HG03139 (cell line): ENCODE measurements at regions not wholly inside any gene's neighbourhood (a gene's known extent, or its start where the extent isn't known, plus 50 kb on each side); places are given as distances from the start of the nearest gene placed in this dataset.
"Not testable (repeated sequence)": the region's sequence is repeated elsewhere in the genome, so short reads cannot be mapped to it uniquely, and the experiment has no call there.

ENCODE experiments used
- ATAC-seq: cut with Tn5 transposase; IDR thresholded peaks from one replicate; pipeline ENCODE4 v1.9.1; 2021; ENCODE audit not compliant: unreplicated experiment

DNA sequence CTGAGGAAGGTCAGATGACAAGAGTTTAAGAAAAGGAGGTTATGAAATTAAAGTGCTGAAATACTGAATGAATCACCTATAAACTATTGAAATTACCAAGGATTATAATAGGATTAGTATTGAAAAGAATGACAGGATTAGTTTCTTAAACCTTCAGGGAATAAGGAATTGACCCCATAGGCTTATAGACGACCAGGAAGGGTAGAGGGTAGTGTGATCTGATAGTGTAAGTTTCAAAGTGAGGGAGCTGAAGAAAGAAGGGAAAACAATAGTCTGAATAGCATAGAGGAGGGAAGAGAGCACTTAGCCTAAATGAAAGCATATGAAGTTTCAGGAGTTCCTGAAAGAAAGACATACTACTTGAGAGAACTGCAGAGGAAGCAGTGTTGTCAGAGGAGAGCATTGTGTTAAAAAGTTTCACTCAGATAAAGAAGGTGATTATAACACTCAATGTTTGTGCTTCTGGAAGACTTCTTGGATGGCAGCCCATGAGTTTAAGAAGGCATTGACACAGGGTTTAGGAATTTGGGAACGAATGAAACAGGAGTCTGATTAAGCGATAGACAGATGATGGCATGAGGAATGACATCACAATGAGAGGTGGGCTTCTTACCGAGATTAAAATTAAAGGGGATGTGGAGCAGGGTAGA lies 557.9 kb upstream of the GRAMD2B start:
- ATAC-seq, result no peak

GRCh38 chr5:125868036-125868435 lies 555.2 kb upstream of the GRAMD2B start:
- ATAC-seq, result no peak

DNA sequence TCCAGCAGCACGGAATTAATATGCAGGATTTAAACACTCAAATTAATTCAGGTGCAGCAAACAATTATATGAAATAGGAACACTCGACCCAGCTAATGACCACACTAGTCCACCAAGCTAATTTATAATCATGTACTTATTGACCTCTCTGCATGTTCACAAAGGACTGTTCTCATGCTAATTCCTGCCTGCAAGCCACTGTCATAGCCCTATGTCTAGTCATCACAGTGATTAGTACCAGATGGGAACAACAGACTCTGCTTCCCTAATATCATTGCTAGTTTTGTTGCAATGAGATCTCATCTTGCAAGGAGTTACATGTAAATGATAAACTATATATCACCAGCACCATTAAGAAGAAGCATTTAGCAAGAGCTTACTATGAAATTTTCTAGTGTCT lies 553.0 kb upstream of the GRAMD2B start:
- ATAC-seq, result no peak

GRCh38 chr5:125874057-125874456 lies 549.2 kb upstream of the GRAMD2B start:
- no peak for ATAC-seq

- no peak for ATAC-seq
Observed at GRCh38 chr5:125874717-125875116, 548.5 kb upstream of the GRAMD2B start.

DNA sequence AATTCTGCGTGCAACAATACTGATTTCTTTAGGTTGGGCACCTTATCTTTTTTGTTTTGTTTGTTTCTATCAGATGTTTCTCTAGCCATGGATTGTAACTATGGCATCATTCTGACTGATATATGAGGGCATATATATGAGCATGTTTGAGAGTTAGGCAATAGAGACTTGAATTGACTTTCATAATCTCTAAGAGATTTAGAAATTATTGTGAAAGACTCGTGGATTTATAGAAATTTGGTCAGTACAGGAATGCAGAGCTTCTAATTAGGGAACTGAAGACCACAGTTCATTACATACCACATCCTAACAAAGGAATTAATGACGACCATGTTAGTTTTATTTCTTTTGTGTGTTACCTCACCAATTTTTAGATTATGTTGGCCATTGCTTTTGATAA lies 546.0 kb upstream of the GRAMD2B start:
- ATAC-seq, result no peak

- no peak for ATAC-seq
Observed at GRCh38 chr5:125882061-125882460, 541.1 kb upstream of the GRAMD2B start.

DNA sequence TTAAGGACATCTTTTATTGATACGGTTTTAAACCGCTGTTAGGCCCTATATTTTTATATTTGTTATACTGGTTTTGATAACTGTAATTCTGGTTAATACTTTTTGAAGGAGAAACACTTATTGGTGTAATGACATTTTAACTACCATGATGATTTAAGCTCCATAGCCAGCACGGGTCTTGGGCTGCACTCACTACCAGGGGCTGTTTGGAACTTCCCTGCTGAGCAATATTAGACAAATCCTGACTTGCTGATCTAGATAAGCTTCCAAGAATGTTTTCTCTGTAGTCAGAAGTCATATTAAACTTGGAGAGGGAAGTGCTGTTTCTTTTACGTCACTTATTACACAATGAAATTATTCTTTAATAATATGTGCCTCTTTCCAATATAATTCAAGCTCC lies 540.0 kb upstream of the GRAMD2B start:
- no peak for ATAC-seq

DNA sequence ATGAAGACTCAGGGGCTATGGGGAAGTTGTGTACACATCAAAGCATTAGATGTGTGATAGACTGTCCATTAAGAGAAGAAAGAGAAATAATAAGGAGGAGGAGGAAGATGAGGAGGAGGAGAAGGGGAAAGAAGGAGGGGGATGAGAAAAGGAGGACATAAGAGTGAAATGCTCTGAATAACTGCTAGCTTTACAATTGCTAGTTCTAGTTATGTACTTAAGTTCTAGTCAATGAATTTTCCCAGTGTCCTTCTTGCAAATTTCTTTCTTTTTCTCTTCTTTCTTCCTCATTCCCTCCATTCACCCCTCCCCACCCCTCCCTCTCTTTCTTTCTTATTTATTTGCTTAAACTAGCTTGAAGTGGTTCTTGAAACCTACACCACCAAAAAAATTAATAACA lies 534.9 kb upstream of the GRAMD2B start:
- ATAC-seq, result no peak

DNA sequence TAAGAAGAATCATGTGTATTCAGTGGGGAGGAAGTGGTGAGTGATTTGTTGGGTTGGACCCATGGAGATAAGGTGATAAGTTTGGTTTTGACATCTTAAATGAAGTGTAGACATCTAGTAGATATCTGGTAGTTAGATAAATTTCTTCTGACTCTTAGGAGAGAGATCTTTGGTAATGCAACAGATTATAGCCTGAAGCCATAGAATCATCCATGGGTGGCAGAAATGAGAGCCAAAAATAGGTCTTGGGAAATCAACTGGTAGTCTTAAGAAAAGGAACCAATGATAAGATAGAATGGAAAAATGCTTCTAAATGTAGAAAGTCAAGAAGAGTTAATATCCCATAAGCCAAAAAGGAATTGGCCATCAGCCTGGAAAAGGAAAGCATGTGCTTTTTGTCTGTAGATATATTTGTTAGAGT lies 532.7 kb upstream of the GRAMD2B start:
- no peak for ATAC-seq

GRCh38 chr5:125891061-125891725 lies 532.0 kb upstream of the GRAMD2B start:
- no peak for ATAC-seq

DNA sequence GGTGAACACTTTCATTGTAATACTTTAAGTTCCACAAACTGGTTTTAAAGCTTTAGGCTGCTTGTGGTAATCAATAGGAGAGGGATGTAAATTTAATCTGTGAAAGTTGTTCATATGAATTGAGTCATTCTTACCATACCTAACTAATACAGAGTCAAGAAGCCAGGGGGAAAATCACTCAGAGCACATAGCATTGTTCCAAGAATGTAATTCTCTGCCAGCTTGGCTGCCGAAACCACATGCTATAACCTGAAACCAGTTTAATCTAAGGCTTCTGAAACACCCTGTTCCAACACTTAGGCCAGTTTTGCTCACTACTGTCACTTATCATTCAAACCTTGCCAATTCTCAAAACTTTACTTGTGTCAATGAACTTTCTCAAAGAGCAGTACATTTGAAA lies 528.8 kb upstream of the GRAMD2B start:
- ATAC-seq, result no peak

DNA sequence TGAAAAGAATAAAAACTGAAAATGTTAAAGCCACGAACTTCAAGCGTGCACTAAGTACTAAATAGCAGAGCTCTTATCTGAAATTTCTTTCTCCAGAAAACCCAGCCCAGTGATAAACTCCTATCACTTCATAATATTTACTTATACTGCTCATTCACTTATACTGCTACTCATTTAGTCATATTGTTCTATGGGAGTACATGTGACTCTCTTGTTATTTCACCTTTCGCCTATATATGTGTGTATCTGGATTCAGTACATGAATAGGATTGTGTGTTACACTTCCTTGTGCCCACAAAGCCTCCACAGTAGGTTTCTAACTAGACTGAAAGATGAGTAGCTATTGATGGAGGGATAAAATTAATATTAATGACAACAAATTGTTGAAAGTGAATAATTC lies 526.8 kb upstream of the GRAMD2B start:
- no peak for ATAC-seq

GRCh38 chr5:125897089-125897488 lies 526.1 kb upstream of the GRAMD2B start:
- no peak for ATAC-seq

GRCh38 chr5:125898851-125899405 lies 524.3 kb upstream of the GRAMD2B start:
- no peak for ATAC-seq

- ATAC-seq, result no peak
Observed at GRCh38 chr5:125912028-125912427, 511.2 kb upstream of the GRAMD2B start.

DNA sequence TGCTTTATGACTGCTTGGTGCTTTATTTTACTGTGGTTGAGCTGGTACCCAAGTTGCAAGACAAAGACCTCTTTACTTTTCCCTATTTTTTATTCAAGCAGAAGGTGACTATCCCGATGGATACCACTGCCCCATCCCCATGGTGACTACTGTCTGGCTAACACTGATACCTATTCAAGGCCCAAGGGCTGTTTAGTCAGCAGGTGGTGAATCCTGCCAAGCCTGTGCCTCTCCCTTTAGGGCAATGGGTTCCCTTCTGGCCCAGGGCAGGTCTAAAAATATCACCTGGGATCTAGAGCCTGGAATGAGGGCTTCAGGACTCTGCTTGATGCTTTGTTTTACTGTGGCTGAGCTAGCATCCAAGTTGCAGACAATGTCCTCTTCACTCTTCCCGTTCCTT lies 510.0 kb upstream of the GRAMD2B start:
- no peak for ATAC-seq

- no peak for ATAC-seq
Observed at GRCh38 chr5:125914471-125914870, 508.7 kb upstream of the GRAMD2B start.

- not testable (repeated sequence) for ATAC-seq
Observed at GRCh38 chr5:125923958-125924357, 499.3 kb upstream of the GRAMD2B start.

DNA sequence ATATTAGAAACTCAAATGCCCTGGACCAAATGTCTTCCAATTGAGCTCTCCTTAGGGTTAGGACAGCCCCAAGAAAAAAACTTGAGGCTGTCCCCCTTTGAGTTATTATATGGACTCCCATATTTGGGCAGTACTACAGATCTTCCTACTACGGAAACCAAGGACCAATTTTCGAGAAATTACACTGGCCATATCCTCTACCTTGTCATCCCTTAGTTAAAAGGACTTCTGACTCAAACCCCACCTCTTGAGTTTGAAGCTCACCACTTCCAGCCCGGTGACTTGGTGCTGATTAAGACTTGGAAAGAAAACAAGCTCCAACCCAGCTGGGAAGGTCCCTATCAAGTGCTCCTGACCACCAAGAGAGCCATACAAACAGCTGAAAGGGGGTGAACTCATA lies 497.0 kb upstream of the GRAMD2B start:
- no peak for ATAC-seq

- no peak for ATAC-seq
Observed at GRCh38 chr5:125928663-125929062, 494.5 kb upstream of the GRAMD2B start.

DNA sequence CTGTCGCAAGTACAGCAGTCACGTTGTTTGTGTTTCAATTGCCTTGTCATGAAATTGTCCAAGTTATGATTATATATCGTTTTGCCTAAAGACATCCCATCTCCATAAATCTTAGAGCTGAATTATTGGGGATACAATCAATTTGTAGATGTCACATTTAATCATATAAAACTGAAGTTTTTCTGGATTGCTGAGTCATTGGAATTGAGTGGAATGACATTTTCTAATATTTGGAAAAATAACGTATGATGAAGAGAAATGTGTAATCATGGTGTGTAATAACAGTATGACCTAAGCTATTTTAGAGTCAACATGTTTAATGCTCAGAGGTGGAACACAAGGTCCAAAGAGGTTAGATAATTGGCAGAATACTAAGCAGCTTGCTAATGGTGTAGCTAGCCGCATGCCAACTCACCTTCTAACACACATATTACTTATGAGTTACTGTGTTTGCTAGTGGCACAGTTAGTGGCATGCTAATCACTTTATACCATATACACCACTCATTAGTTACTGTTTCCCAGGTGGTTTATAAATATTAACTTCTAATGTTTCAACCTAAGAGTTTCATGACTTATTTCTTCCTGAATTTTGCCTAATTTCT lies 473.1 kb upstream of the GRAMD2B start:
- ATAC-seq, result no peak
